Muscle of arm (tissue), 1 donor: ENCODE measurements at regions not wholly inside any gene's neighbourhood (a gene's known extent, or its start where the extent isn't known, plus 50 kb on each side); places are given as distances from the start of the nearest gene placed in this dataset.
"Not testable (repeated sequence)": the region's sequence is repeated elsewhere in the genome, so short reads cannot be mapped to it uniquely, and the experiment has no call there.

ENCODE experiments used
- DNase-seq: peaks from one replicate; pipeline ENCODE4 v3.0.0-alpha.2; 2013

DNA sequence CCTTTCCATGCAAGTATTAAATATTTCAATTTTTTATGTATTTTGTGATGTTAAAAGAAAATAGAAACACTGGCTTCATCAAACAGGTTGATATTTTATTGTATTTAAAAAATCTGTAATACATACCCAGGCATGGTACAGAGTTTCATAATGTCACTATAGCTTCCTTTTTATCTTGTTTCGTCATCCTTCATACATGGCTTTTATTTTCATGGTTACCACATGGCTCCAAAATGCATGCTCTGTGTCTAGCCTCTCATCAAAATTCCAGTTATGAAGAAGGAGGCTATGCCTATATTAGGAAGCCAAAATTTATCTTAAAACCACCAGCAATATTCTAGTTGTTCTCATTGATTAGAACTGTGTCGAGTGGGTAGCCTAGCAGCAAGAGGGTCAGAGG is 464.8 kb downstream of the BTG1 start:
- DNase-seq, result no peak

DNA sequence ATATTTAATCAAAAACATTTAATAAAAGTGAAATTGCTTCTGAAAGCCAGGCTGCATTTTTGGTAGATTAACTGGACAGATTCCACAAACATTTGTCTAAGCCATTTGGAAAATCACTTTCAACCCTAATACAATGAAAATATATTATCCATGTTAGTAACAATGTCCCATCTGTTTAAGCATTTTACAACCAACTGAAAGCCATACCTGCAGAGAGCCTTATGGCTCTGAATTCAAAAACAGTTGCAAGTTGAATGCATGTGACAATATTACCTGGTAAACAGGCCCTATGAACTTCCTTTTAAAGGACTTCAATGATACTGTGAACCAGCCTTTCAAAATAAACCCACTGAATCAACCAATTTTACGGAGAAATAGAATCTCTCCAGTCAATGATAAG is 468.1 kb downstream of the BTG1 start:
- DNase-seq, result no peak

DNA sequence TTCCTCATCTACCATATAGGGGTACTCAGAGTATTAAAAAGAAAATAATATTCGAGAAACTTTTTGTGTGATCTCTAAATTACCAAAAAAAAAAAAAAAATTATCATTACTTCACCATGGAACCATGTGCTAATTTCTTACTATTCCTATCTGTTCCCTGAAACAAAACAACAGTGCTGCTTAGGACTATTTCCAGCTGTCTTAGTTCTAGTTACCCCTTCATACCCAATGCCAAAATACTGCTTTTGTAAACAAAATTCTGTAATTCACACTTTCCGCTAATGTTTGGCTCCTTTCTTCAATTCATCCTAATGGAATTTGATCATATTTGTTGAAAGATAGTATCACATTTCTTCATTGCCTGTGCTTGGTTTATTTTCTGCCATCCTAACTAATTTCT is 470.2 kb downstream of the BTG1 start:
- no peak for DNase-seq

DNA sequence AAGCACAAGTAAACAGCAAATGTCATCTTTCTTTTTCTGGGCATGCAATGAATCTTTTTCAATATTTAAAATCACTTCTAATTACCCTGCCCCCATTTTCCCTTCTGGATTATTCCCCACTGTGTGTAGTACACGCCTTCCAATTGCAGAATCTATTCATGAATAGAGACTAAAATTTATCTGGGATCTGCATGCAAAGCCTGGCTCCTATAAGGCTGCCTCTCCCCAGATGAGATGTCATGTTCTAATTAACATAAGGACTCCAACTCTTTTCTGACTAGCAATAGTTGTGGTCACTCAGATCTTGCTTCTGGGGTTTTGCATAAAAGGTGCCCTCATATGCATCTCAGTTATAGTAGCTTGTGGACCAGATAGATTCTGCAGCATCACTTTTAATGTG is 473.5 kb downstream of the BTG1 start:
- no peak for DNase-seq

DNA sequence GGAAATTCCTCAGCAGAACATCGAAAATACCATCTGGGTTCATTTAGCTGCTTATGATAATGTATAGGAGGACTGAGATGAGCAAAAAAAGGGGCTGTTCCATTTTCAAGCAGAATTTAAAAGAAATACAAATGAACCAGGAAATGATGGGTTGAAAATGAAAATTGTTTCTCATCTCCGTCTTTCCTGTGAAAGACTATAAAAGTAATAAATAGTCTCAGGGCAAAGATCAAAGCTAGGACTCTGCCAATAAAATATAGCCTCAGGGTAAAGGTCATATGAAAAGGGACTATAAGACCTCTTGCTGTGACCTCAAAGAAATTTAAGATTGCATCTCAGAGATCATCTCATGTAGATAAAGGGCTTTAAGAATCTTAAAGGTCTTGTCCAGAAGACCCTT is 478.0 kb downstream of the BTG1 start:
- DNase-seq, result no peak

DNA sequence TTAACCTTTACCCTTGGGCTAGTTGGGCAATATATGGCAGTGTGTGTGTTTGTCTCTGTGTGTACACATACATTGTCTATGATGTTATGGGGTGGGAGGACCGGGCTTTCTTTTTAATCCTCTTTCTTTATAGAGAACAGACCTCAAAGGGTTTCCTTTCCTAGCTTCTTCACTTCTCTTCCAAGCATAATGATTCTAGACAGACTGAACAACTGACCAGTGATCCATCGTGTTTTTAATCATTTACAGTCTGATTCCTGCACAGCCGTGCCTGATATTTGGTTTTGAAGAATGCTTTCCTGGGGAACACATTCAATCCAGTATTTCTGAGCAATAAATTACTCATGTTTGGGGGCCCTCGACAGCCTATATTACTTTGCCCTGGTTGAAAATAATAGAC is 481.1 kb upstream of the DCN start:
- DNase-seq, result no peak

DNA sequence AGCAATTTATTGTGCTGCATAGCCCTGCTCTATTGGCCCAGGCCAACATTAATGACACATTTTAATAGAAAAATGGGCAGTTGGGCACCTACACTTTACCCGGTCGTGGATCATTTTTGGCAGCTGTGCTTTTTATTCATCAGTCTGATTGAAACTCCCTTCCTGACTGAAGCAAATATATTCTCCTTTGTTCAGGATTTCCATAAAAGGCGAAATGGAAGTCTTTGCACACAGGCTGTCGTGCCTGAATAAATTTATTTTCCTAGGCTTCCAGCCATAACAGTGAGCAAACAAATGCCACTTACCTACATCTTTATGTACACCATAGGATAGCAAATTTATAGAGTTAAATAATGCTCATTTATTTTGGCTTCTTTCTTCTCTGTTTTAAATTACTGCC is 480.7 kb upstream of the DCN start:
- DNase-seq, result no peak

DNA sequence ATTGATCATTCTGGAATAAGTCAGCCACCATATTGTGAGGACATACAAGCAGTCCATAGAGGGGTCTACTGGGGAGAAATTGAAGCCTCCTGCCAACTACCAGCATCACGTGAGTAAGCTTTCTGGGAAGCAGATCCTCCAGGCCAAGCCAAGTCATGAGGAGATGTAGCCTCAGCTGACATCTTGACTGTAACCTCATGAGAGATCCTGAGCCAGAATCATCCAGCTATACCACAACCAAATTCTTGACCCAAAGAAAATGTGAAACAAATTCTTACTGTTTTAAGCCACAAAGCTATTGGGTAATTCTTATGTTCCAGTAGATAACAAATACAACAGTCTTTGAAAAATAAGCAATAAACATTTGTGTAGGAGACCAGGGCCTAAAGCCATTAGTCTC is 479.4 kb upstream of the DCN start:
- no peak for DNase-seq

DNA sequence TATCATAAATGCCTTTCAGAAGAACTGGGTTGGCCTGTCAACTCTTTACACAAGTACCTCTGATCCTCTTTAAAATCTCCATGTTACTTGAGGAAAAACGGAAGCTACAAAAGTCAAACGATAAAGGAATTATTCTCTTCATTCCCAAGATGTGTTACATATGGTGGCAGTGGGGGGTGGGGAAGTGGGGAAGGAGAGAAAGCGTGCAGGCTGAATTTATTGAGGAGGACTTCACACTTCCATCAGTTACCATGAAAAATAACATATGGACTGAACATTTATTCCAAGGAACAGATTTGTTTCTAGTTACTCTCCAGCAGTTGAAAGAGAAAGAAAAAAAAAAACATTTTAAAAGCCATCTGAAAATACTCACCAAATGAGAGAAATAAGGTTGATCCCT is 474.4 kb upstream of the DCN start:
- no peak for DNase-seq

DNA sequence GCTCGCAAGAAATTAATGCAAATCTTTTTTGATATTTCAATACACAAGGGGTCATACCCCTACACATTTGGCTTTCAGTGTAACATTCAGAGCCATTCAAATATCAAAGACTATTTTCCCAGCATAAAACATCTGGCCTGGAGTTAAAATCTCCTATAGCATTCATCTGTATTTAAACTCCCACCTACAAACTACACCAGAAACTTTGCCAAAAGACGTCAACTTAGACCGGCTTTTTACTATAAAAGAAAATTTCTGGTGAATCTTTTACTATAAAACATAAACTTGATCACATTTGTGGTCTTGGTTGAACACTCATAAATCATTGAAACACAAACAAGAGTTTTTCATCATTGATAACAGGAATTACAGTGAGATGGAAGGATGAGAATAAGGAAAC is 473.3 kb upstream of the DCN start:
- no peak for DNase-seq

DNA sequence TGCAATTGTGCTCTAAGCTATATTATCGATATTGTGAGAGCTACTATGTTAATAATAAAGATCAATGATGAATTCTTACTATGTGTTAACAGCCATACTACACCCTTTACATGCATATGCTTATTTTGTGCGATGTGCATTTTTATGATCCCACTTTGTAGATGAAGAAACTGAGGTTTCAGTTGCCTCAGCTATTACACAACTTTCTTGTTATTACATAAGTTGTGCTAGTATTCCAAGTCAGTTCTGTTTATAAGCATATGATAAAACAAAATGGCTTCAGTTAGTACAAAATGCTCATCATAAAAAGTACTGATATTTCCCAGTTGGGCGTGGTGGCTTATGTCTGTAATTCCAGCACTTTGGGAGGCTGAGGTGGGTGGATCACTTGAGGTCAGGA is 471.5 kb upstream of the DCN start:
- no peak for DNase-seq

DNA sequence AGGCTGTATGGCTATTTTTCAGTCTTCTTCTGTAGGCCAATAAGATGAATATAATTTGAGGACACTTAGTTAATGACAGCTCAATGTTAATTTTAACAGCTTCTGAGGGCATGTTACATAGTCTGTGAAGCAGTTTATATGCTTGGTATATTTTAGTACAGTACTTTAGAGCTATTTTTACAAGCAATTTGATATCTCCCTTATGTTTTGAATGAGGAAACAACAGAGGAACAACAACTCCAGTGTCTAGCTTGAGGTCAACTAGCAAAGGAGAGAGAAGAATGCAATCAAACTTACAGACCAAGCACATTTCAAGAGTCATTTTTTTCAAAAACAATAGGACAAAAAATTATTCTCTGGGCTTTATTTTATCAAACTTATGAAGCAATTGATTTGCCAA is 469.1 kb upstream of the DCN start:
- DNase-seq, result no peak

DNA sequence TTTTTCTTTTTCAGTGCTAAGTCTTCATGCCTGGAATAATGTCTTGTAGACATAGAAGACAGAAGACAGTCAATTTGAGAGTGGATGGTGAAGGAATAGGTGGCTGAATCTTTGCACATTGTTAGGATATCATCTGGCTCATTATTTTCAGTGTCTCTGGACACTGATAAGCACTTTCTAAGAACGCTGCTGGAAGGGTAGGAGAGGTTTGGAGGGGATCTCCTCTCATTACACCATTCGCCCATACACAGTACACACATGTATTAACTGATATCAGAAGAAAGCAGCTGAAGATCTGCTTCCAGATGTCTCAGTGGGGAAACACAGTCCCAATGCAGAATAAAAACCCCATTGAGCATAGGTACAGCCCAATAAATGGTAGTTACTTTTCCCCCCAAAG is 461.1 kb upstream of the DCN start:
- DNase-seq, result no peak

DNA sequence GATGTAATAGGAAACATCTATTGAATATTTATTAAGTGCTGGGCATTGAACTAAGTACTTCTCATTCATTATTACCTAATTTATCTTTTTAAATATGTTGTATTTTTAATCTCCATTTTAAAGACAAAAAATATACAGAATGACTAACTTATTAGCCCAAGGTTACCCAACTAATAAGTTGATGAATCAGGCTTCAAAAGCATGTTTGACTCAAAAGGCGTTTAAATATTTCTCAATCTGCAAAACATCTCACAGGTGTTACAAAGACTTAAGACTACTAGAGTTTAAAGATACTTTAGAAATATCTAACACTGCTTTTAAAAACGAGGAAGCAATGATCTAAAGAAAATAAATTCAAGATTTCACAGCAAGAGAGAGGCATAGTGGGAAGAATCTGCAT is 457.4 kb upstream of the DCN start:
- no peak for DNase-seq

DNA sequence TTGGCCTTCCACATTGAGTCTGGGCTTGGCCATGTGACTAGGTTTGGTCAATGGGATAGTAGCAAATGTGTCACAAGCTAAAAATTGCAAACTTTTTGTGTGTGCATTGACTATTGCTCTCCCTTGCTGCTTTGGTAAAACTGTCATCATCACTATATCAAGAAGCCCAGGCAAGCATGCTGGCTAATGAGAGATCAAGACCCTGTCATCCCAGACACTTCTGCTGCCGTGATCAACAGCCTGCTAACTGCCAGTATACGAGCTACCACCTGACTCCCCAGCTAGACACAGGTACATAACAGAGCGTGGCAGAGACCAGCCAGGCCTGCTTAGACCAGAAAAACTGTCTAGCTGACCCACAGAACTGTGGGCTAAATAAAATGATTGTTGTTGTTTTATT is 456.7 kb upstream of the DCN start:
- no peak for DNase-seq

DNA sequence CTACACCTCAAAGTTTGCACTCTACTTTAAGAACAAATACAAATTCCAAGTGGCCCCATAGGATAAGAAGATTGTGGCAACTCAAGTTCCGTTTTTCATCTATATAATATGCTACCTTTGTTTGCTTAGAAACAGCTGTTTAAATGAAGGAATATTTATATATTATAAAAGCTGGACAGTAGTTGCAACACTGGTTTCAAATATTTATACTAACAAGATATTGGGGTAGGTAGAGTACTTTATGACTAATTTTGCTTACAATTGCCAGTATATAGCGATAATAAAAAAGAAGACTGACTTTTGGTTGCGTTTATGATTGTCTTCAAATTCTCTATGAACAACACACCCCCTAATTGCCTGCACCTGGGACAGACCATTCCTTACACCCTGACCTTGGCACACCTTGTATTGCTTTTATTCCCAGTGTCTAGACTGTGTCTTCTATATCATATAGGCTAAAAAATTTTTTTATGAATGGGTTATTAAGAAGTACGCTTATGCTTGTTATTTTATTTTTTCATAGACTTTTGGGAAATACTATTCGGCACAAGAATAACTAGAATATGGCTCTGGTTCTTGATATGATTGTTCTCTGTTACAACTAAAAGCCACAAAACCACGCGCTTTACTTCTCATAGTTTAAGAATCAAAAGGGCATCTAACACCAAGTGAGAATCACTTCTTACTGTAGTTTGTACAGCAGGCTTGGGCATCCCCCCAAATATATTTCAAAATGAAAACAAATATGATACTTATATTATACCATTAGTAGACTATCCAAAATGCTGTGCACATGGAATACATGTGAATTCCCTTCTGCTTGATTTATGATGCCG is 455.4 kb upstream of the DCN start:
- no peak for DNase-seq

DNA sequence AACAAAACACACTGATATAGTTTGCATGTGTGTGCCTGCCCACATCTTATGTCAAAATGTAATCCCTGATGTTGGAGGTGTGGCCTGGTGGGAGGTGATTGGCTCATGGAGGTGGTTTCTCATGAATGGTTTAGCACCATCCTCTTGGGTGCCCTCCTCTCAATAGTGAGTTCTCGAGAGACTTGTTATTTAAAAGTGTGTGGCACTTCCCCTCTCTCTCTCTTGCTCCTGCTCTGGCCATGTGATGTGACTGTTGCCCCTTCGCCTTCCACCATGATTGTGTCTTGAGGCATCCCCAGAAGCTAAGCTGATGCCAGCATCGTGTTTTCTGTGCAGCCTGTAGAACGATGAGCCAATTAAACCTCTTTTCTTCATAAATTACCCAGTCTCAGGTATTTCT is 454.1 kb upstream of the DCN start:
- DNase-seq, result no peak

DNA sequence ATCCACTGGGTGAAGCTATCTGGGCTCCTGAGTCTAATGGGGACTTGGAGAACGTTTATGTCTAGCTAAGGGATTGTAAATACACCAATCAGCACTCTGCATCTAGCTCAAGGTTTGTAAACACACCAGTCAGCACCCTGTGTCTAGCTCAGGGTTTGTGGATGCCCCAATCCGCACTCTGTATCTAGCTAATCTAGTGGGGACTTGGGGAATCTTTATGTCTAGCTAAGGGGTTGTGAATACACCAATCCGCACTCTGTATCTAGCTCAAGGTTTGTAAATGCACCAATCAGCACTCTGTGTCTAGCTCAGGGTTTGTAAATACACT is 451.7 kb upstream of the DCN start:
- not testable (repeated sequence) for DNase-seq

DNA sequence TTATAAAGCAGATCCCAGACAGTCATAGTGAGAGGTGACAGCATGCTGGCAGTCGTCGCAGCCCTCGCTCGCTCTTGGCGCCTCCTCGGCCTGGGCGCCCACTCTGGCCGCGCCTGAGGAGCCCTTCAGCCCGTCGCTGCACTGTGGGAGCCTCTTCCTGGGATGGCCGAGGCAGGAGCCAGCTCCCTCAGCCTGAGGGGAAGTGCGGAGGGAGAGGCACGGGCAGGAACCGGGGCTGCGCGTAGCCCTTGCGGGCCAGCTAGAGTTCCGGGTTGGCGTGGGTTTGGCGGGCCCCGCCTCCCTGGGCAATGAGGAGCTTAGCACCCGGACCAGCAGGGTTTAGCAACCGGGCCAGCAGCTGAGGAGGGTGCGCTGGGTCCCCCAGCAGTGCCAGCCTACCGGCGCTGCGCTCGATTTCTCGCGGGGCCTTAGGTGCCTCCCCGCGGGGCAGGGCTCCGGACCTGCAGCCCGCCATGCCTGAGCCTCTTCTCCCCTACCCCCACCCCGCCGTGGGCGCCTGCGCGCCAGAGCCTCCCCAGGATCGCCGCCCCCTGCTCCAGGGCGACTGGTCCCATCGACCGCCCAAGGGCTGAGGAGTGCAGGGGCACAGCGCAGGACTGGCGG is 451.2 kb upstream of the DCN start:
- DNase-seq, result no peak

DNA sequence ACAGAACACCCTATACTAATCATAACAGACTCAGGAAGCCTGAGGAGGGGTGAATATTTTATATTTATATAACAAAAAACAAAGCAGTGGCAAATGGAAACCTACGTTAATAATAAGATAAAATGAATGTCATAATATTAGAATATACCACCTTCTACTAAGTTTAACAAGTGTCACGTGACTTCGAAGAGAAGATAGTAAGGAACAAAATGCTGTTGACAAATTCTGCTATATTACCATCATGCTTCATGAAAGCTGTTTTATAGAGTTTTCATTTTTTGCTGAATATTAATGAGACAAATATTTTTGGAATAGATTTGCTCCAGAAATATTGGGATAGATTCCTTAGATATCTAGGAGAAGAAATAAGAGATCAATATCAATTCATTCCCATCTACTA is 450.6 kb upstream of the DCN start:
- DNase-seq, result no peak

DNA sequence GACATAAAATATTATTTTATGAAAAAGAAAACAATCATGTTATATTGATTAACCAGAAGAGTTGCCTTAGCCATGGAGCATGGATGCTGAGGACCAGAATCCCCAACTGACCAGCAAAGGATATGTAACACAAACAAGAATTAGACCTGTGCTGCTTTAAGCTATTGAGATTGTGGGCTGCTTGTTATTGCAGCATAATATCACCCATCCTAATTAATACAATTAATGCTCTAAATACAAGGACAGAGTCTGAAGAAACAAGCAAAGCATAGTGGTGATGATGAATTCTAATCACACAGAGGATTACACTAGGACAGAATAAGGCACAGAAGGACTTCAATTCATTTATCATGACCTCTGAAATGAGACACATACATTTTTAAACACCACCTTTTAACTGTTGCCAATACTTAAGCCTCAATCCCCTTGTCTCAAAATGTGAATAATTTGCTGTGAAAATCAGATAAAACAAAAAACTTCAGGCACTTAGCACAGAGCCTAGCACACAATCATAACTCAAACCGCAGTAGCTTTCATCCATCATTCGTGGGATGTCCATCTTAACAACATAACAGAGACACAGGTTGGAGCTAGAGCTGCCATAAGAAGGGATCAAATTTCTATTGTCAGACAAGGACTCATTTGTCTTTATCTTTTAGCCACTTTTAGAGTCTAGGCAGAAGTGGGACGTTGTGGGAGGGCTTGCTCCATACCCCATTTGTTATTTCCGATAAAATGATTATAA is 449.6 kb upstream of the DCN start:
- no peak for DNase-seq

DNA sequence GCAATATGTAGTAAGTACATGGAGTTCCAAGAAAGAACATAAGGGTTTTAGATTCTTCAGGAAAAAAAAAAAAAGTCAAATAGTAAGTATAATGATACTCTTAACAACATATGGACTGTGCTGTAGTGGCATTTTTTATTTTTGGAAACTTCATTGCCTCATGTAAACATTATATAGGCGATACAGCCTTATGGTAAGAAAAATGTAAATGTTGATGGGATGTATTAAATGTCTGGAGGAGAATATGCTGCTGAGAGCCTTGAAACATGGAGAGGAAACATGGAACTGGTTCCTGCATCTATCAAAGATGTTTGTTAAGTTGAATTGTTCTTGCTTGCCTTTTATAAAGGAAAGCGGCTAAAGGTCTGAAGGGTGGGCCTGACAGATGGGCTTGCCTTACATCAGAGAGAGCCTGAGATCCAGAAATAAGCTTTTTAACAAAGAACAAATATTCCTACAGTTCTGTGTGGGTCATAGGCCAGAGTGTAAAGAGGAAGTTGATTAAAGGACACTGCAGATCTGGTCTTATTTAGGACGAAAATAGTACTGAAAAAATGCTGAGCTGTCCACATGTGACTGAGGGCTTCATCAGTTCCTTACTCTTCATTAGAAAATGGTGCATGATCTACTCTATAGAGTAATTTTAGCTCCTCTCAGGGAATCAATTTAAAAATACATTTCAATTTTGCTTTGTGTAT is 448.1 kb upstream of the DCN start:
- no peak for DNase-seq

DNA sequence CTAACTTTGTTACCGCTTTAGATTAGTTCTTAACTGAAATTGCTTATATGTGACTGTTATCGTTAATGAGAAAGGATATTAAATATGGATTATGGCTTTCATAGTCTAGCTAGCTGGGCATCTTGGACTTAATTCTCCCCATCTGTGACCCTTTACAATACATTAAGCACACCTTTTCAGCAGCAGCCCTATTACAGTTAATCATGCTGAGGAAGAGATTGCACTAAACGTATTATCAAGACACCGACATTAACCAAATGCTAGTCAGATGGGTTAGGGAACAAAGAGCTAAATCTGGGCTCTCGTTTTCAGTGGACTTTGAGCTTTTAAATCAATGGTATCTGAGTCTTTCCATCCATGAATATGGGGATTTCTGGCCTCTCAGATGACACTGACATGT is 447.5 kb upstream of the DCN start:
- no peak for DNase-seq
